ENCODE measurements at regions not wholly inside any gene's neighbourhood (a gene's known extent, or its start where the extent isn't known, plus 50 kb on each side); places are given as distances from the start of the nearest gene placed in this dataset.

DNA sequence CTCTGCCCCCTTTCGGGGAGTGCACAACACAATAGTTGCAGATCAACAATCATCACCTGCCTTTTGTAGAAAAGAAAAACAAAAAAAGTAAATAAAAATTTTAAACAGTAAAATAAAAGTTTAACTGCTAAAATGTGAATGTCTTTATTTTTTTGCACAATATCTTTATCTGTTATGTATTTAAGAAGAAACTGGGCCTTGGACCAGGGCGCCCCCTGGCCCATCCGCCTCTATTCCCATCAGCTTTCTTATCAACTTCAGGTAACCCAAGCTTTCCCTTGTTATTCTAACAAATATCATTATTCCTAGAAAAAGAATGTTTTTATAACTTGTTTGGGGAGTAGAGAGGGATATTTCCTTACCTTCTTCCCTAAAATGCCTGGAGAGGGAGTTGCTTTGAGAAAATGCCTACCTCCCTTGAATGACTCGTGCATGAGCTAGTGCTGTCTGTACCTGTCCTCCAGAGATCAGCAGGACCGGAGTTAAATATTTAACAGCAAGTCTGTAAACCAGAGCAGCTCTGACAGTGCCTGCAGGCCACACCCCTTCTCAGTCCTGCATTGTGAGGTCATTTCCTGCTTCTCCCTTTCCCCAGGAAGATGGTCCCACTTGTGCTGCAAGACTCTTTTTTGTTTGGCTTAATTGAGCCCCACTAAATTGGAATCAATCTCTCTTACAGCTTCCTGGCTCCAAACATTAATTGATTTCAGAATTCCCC is 192.8 kb upstream of the RGS6 start:
- no peak for TF ChIP-seq POLR2A (IDR thresholded peaks at IDR 0.05)
- H3K27me3 ChIP-seq: no peaks in the 10 kb centered on the region
- intact Hi-C loops (cut with DNase I; ENCODE audit: low total_unique reads): no loop called here
- no peaks in the 10 kb centered on the region for H3K4me1 ChIP-seq
- no peak overlapping the region for H3K4me3 ChIP-seq
- H3K27ac ChIP-seq: no peak overlapping the region
- DNase-seq: no peak
- H3K36me3 ChIP-seq: no peaks in the 10 kb centered on the region
- no peaks in the 10 kb centered on the region for H3K9me3 ChIP-seq

DNA sequence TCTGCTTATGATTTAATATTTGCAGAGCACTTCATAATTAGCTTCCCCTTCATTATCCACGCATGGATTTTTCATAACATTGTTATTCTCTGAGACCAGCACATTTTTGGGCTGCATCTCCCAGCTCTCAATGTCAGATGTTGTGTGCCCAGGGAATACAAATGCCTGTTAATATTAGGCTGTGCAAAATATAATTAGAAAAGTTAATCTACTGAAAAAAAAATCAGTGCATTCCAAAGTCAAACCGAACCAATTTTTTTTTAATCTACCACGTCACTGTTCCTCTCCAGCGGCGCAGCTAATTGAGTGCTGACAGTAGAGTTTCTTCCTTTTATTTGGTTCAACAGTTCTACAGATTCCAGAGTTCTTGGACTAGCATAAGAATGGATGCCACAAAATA is 191.0 kb upstream of the RGS6 start:
- intact Hi-C loops (cut with DNase I; ENCODE audit: low total_unique reads): no loop called here
- TF ChIP-seq, protein P1, sequence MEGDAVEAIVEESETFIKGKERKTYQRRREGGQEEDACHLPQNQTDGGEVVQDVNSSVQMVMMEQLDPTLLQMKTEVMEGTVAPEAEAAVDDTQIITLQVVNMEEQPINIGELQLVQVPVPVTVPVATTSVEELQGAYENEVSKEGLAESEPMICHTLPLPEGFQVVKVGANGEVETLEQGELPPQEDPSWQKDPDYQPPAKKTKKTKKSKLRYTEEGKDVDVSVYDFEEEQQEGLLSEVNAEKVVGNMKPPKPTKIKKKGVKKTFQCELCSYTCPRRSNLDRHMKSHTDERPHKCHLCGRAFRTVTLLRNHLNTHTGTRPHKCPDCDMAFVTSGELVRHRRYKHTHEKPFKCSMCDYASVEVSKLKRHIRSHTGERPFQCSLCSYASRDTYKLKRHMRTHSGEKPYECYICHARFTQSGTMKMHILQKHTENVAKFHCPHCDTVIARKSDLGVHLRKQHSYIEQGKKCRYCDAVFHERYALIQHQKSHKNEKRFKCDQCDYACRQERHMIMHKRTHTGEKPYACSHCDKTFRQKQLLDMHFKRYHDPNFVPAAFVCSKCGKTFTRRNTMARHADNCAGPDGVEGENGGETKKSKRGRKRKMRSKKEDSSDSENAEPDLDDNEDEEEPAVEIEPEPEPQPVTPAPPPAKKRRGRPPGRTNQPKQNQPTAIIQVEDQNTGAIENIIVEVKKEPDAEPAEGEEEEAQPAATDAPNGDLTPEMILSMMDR (IDR thresholded peaks at IDR 0.05): no peak
- TF ChIP-seq POLR2A (IDR thresholded peaks at IDR 0.05): no peak
- H3K4me3 ChIP-seq: no peak overlapping the region
- no peaks in the 10 kb centered on the region for H3K36me3 ChIP-seq
- DNase-seq: no peak
- H3K27me3 ChIP-seq: no peaks in the 10 kb centered on the region
- H3K27ac ChIP-seq: no peak overlapping the region
- no peaks in the 10 kb centered on the region for H3K9me3 ChIP-seq
- no peaks in the 10 kb centered on the region for H3K4me1 ChIP-seq

- DNase-seq: no peak
- TF ChIP-seq, protein P1 (IDR thresholded peaks at IDR 0.05): no peak
- no peak for TF ChIP-seq POLR2A (IDR thresholded peaks at IDR 0.05)
- Histone ChIP-seq H3K4me1 (no peaks in the 10 kb centered on the region), H3K9me3 (no peaks in the 10 kb centered on the region), H3K4me3 (no peak overlapping the region), H3K27me3 (no peaks in the 10 kb centered on the region), H3K27ac (no peak overlapping the region), H3K36me3 (no peaks in the 10 kb centered on the region)
- intact Hi-C loops (cut with DNase I; ENCODE audit: low total_unique reads): no loop called here
Measured at GRCh38 chr14:71742485-71742884, 189.7 kb upstream of the RGS6 start.

GRCh38 chr14:71745072-71745471 is 187.2 kb upstream of the RGS6 start:
- DNase-seq: no peak
- no peaks in the 10 kb centered on the region for H3K36me3 ChIP-seq
- intact Hi-C loops (cut with DNase I; ENCODE audit: low total_unique reads): no loop called here
- H3K9me3 ChIP-seq: peaks cover 0 to 10% of the 10 kb centered on the region in 2 donors
- TF ChIP-seq, protein P1 (IDR thresholded peaks at IDR 0.05): no peak
- no peak for TF ChIP-seq POLR2A (IDR thresholded peaks at IDR 0.05)
- no peaks in the 10 kb centered on the region for H3K4me1 ChIP-seq
- no peaks in the 10 kb centered on the region for H3K27me3 ChIP-seq
- no peak overlapping the region for H3K4me3 ChIP-seq
- no peak overlapping the region for H3K27ac ChIP-seq

DNA sequence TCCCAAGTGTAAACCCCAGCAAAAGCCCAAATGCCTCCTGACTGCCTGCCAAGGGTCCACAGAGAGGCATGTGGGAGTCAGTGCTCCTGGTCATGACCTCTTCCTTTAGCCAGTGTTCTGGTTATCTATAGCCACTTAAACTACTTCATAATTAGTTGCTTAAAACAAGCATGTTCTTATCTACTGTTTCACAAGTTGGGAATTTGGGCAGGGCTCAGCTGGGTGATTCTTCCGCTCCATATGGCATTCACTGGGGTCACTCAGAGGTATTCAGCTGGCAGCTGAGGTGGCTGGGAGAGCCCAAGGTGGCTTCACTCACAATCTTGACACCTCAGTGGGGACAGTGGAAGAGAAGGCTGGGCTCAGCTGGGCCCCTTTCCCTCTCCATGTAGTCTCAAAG is 184.0 kb upstream of the RGS6 start:
- no peaks in the 10 kb centered on the region for H3K27me3 ChIP-seq
- intact Hi-C loops (cut with DNase I; ENCODE audit: low total_unique reads): no loop called here
- no peak overlapping the region for H3K27ac ChIP-seq
- H3K9me3 ChIP-seq: peaks cover 0 to 10% of the 10 kb centered on the region in 2 donors
- H3K4me3 ChIP-seq: no peak overlapping the region
- no peak for DNase-seq
- H3K36me3 ChIP-seq: no peaks in the 10 kb centered on the region
- H3K4me1 ChIP-seq: no peaks in the 10 kb centered on the region
- TF ChIP-seq, protein P1 (IDR thresholded peaks at IDR 0.05): no peak
- TF ChIP-seq POLR2A (IDR thresholded peaks at IDR 0.05): no peak

All from uterus (tissue), 3 donors.